GM21737 (cell line): ENCODE measurements at regions not wholly inside any gene's neighbourhood (a gene's known extent, or its start where the extent isn't known, plus 50 kb on each side); places are given as distances from the start of the nearest gene placed in this dataset.

Experiments
- ATAC-seq: cut with Tn5 transposase; IDR thresholded peaks from one replicate; pipeline ENCODE4 v1.9.1; 2021; ENCODE audit warnings: mild to moderate bottlenecking, moderate library complexity; ENCODE audit not compliant: unreplicated experiment

DNA sequence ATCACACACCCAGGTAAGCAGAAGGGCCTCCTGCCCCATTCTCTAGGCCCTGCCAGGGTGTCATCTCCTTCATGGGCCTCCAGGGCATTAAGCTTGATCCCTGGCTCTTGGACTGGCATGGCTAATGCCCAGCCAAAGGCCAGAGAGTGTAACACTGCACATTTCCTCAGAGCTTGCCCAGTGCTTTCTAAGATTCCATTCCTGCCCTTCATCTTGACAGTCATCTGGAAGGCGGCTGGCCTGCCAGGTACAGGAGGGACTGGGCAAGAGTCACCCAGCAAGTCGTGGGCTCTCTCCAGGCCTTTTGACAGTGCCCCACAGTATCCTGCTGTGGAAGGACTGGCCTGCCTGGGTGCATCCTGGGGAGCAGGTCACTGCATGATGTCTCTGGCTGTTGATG lies 268.9 kb downstream of the HAUS1 start:
- no peak for ATAC-seq

DNA sequence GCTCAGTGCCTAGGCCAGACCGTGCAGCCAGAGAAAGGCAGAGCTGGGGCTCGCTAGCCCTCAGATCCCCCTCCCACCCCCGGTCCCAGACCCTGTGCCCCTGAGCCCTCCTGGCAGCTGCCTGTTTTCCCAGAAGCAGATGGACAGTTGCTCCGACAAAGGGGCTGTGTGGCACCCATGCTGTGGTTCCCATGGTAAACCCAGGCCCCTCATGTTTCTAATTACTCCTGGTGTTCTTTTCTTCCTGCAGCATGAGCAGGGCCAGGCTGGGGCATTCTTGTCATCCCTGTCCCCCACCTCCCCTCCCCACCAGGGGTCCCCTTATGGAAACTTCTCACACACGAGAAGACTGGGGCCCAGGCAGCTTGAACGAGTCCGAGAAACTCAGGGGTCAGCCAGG lies 269.6 kb downstream of the HAUS1 start:
- ATAC-seq: no peak

DNA sequence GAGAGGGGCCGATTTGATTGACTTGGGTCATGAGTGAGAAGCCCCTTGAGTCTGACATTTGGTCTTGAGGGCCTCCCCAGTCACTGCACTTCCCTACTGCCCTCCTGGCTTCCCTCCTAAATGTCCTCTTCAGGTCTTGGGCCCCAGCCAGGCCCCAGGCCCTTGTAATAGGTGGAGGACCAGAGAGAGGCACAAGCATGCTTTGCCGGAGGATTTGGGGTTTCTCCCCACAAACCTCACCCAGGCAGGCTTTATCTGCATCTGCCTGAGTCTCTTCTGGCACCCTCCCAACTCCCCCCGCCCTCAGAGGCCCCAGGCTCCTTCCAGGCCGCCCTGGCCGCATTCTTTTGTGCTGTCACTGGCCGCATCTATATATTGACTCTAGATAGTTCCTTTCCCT lies 270.7 kb downstream of the HAUS1 start:
- no peak for ATAC-seq

DNA sequence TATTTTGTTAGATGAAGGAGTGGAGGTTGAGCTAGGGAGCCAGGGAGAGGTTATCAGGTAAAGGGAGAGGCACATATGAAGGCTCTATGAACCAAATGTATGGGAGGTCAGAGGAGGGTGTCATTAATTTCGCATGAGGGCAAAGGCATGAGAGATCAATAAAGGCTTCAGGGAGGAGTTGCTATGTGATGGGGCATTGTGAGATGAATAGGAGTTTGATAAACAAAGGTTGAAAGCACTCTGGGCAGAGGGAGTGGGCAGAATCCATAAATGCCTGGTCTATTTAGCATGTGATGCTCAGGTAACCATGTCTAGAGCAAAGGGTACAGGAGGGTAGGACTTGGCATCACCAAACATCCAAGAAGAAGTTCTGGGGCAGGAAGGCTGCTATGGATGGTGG lies 273.4 kb downstream of the HAUS1 start:
- ATAC-seq: no peak

DNA sequence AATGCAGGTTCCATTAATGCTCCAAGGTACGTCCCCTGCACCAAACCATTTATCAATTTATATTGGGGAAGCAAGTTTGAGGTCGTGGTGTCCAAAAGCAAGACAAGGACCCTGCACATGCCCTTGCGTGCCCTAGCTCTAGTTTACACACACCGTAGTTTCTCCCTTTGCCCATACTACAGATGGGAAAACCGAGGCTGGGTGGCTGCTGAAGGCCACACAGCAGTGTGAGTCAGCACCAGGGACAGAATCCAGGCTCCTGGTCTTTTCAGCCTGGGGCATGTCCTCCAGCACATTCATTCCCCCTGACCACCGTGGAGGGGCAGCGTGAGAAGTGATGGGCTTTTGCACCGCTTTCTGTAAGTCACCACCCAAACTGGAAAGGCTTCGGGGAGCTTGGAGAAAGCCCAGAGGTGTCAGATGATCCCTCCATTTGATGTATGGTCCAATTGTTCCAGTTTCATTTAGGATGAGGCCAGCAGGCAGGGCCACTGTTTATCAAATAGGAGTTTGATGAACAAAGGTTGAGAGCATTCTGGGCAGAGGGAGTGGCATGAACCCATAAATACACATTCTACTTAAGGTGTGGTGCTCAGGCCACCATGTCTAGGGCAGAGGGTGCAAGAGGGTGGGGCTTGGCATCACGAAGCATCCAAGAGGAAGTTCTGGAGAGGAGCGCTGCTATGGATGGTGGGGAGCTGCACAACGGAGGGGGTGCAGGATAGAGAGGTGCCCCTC lies 274.1 kb downstream of the HAUS1 start:
- ATAC-seq: no peak

DNA sequence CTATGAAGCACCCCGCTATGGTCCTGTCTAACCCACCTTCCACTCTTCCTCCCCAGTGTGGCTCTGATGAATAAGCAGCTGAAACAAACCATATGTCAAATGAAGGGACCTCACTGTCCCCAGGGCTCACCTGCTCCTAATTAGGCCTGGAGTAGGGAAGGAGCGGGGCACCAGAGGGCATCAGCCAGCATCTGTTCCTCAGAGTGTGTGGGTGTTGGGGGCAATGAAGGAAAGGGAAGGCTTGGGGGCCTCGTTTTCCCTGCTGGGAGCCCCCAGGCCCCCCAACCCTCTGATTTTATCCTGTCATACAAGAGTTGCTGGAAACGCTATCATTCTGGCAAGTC lies 274.7 kb downstream of the HAUS1 start:
- no peak for ATAC-seq

DNA sequence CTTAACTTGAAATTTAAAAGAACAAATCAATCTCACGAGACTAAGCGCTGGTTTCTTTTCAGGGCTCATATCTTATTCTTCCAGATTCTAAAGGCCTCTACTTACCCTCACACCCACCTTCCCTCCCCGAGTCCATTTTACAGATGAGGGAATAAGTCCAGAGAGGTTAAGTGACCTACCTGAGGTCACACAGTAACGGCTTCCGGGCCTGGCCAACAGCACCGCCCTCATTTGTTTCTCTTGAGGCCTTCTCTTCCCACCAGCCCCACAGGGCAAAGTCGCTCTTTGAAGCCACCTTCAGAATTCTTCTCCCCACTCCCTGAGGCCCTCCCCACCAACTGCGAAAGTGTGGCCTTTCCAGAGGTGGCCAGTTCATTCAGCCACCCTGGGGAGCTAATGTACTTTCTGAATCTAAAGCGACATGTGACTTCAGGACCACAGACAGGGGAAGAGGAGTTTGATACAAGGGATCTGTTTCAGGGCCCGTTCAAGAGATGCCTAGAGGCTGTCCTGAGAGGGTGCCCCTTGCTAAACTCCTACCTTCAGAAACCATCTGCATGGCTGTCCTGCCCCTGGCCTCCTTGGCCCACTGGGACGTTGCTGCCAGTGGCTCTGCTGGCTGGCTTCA lies 275.3 kb downstream of the HAUS1 start:
- no peak for ATAC-seq

DNA sequence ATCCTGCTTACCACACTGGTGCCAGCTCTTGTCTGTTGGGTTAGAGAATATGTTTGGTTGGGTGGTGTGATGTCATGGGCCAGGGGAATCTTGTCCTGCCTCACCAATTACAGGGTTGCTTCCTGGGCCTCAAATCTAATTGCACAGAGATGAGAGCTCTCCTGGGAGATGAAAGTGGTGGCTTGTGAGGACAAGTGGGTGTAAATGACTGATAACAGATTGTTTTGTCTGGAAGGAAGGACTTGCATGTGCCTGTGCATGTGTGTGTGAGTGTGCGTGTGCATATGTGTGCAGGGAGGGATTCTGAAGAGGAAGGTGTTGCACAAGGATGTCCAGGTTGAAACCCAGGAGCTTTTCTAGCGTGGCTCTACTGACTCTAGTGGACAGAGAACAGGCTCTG lies 271.9 kb downstream of the LOXHD1 start:
- ATAC-seq: no peak

DNA sequence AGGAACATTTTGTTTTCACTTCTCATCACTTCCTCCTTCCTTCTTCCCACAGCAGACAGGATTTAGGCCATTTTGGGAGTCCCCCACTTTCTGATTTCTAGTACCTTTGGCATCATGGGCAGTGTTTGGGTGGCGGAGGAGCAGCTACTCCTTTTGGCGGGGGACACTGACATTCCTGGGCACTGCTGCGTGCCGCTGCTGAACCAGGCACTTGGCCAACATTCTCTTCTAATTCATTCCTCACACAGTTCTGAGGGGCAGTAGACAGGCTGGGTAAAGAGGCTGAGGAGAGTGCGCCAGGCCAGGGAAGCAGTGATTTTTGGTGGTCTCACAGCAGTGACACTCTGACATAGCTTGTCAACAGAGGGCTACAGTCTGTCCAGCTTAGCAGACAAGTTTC lies 270.2 kb downstream of the LOXHD1 start:
- ATAC-seq: no peak

DNA sequence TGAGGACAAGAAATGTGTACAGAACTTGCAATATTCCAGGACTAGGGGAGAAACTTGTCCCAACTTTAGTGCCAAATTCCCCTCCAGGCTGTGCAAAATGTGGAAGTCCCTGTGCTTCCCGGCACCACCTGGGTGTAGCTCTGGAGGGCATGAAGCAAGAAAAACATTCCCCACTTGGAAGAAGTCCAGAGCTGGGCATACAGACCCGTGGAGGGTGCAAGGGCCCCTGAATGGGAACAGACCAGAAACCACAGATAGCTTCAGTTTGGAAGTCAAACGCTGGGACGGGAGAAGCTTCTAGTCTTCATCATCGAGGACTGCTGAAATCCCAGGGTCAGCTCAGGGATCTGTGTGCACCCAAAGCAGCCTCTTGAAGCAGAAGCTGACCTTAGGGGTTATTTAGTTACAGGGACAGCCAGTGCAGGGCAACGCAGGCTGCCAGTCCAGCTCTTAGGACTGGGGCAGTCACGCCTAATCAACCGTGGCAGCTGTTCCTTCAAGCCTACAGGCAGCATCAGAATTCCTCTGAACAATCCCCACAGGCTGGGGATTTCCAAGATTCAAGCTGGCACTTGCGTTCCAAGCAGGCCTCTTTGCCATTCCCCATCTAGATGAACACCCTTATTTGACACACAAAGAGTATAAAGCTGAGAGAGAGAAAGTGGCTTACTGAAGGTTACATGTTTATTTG lies 269.4 kb downstream of the LOXHD1 start:
- ATAC-seq: no peak

DNA sequence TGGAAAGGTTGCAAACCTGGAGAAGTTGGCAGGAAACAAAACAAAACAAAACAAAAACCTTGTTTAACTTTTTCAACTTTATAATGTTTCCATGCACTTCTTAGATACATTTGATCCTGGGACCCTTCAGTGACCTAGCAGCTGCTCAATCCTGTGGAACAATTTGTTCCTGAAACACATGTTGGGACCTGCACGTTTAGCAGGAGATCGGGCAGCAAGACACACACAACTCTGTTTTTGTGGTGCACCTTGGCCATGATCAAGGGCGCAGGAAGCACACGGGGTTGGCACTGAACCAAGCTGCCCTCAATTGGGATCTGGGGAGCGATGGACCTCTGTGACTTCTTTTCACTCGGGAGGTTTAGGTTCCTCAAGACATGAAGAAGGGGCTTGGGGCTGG lies 268.7 kb downstream of the LOXHD1 start:
- no peak for ATAC-seq

DNA sequence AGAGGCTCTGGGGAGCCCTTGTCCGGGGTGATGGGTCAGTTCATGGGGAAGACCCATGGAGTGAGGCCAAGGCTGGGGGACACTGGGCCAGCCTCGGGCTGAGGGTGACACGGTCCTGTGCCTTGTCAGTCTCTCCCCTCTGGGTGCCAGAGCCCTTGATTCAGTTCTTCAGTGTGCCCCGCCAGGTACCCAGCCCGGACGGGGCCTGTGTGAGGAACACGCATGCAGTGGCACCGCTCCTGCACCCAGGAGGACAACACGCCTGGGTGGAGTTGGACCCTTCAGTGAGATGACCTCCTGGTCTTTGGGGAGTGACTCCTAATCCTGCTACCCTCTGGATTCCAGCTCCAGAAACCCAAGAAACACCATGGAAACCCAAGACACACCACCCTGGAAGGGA lies 264.4 kb downstream of the LOXHD1 start:
- no peak for ATAC-seq

DNA sequence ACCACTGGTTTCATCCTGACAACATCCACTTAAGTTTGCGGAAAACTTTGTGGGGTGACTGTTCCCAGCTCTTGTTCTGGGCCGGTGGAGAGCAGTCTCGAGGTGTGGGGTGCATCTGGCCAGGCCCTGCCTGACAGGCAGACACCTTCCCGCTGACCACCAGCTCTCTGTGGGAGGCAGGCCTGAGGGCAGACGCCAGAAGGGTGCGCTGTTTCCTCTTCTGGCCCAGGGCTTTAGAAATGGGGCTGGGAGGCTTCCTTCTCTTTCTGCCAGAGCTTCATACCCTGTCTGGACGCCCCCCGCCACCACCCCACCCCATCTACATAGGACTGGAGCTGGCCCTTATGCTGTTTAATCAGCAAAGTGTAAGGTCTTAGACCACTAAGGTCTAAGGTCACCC lies 263.8 kb downstream of the LOXHD1 start:
- no peak for ATAC-seq

DNA sequence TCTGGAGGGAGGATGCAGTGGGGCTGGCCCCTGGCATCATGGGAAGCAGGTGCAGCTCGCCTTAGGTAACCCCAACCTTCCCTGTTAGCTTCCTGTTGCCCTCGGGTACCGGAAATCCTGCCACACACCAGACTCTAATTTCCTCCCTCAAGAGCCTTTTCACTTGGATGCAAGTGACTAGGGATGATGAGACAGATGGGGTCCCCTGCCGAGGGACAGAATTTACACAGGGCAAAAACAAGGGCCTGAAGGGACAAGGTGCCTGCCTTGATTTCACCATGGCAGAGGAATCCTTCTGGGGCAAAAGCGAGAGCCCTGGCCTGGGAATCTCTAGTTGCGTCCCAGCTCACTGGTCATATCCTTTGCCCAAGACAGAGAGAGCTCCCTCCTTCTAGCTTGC lies 263.1 kb downstream of the LOXHD1 start:
- no peak for ATAC-seq

DNA sequence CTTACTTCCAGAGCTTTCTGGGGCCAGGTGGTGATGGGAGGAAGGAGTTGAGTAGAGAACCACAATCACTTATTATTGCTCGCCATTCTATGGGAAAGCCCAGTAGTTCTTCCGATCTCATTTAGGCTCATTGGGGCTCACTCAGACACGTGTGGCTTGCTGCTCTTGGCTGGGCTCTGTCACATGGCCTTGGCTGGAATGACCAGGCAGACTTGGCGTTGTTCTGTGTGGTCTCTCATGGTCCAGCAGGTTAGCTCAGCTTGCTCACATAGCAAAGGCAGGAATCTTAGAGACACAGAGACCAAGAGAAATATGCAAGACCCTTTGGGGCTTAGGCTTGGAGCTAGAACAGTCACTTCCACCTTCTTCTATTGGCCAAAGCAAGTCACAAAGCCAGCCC lies 261.2 kb downstream of the LOXHD1 start:
- no peak for ATAC-seq

DNA sequence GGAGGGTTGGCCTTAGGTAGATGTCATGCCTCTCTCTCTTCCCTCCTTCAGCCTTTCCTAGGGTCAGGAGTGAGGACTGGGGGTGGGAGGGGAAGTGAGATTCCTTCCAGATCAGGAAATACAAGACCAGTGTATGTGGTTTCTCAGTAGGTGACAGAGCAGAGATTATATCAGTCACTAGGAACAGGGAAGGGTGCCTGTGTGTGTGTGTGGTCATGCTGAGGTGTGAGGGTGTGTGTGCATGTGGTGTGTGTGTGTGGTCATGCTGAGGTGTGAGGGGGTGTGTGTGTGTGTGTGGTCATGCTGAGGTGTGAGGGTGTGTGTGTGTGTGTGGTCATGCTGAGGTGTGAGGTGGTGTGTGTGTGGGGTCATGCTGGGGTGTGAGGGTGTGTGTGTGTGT lies 259.8 kb downstream of the LOXHD1 start:
- ATAC-seq: no peak

DNA sequence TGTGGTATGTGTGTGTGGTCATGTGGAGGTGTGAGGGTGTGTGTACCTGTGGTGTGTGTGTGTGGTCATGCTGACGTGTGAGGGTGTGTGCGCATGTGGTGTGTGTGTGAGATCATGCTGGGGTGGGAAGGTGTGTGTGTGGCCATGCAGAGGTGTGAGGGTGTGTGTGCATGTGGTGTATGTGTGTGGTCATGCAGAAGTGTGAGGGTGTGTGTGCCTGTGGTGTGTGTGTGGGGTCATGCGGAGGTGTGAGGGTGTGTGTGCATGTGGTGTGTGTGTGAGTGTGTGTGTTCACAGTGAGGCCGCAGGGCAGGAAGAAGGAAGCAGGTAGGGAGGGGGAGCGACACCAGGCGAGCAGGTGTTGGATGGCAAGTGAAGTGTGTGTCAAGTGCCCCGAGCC lies 259.0 kb downstream of the LOXHD1 start:
- no peak for ATAC-seq

DNA sequence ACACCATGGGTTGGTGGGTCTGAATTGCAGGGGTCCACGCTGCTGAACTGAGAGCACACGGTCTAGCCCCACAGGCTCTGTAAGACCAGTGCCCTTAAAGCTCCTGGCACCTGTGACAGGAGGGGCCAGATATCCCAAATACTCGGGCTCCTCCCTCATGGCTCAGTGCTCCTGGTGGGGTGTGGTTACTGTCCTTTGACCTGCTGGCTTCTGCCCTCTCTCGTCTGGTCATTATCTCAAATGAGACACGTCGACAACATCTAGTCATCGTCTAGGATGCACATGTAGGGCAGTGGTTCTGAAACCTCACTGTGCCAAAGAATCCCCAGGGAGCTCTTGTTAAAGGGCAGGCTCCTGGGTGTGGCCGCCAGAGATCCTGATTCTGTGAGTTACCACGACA lies 258.4 kb downstream of the LOXHD1 start:
- no peak for ATAC-seq

DNA sequence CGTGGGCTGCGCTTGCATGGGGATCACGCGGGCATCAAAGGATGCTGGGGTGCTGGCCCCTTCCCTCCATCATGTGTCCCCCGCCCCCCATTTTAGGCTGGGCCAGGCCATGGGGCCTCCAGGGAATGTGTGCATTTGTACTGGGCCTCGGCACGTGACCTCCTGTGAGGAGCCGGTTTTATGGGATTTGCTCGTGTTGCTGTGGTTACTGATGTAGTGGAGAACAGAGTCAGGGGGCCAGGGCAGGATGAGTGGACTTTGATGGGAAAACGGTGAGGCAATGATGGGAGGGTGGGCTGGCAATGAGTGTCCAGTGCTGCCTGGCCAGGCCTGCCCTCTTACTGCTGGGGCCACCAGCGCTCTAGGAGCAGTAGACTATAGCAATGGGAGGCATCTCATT lies 257.7 kb downstream of the LOXHD1 start:
- ATAC-seq: no peak

DNA sequence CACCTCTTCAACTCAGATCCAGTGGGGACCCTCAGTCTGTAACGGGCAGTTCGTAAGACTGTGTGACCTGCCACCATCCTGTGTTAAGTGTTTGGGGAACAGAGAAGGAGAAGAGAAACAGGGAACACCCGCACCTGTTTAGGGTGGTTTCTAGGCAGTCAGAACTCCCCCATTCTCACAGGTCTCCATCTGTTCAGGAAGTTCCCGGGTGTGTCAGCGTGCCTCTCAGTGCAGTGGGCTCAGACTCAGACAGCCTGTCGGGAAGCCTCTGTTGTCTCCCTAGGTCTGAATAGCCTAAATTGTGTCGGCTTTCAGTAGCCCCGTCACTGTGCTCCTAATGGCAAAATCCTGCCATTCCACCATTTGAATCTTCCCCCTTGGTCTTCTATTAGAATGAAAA lies 256.6 kb downstream of the LOXHD1 start:
- ATAC-seq: no peak

DNA sequence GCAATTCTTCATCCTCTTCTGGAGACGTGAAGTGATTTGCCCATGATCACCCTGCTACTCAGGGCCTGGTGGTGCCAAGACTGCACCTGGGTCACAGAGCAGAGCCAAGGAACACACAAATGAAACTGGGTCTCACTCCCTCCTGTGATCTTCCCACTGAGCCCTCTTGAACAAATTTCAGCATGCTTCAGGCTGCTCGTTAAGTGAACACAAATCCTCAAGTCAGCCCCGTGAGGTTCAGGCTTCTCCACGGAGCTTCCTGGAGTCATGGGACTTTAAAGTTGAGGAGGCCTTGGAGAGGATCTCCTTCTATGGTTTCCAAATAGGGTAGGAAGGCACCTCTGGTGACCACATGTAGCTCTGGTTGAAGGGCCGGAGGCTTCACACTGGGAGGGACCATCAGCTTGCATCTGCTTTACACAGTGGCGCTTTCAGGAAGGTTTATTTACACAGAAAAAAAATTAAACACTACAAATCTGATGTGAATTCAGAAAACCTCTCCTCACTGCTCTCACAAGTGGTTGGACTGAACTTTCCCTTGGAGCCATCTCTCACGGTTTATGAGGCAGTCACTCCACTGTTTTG lies 255.4 kb downstream of the LOXHD1 start:
- no peak for ATAC-seq

DNA sequence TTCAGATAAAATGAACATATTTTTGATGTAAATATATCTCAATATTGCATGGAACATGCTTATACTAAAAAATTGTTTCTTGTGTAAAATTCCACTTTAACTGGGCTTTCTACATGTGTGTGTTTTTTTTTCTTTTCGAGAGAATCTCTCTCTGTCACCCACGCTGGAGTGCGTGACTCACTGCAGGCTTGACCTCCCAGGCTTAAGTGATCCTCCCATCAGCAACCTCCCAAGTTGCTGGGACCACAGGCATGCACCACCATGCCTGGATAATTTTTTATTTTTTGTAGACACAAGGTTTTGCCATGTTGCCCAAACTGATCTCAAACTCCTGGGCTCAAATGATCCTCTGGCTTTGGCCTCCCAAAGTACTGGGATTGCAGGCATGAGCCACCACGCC lies 254.6 kb downstream of the LOXHD1 start:
- ATAC-seq: no peak
